ENCODE measurements at regions not wholly inside any gene's neighbourhood (a gene's known extent, or its start where the extent isn't known, plus 50 kb on each side); places are given as distances from the start of the nearest gene placed in this dataset.

- DNase-seq: no peak
Measured at GRCh38 chr21:27719226-27719625, 752.3 kb upstream of the ADAMTS5 start.

GRCh38 chr21:27715131-27715530 is 748.2 kb upstream of the ADAMTS5 start:
- DNase-seq: no peak

GRCh38 chr21:27713154-27714109 is 746.5 kb upstream of the ADAMTS5 start:
- no peak for DNase-seq

GRCh38 chr21:27704567-27705166 is 737.8 kb upstream of the ADAMTS5 start:
- no peak for DNase-seq

- DNase-seq: no peak
Measured at GRCh38 chr21:27703791-27704190, 736.9 kb upstream of the ADAMTS5 start.

GRCh38 chr21:27700974-27701614 is 734.2 kb upstream of the ADAMTS5 start:
- peak; percentile 72 for DNase-seq

GRCh38 chr21:27695246-27695645 is 728.4 kb upstream of the ADAMTS5 start:
- DNase-seq: no peak

GRCh38 chr21:27694667-27695066 is 727.8 kb upstream of the ADAMTS5 start:
- DNase-seq: no peak

- DNase-seq: no peak
Measured at GRCh38 chr21:27693376-27693775, 726.5 kb upstream of the ADAMTS5 start.

GRCh38 chr21:27691516-27691915 is 724.6 kb upstream of the ADAMTS5 start:
- no peak for DNase-seq

- no peak for DNase-seq
Measured at GRCh38 chr21:27691006-27691405, 724.1 kb upstream of the ADAMTS5 start.

- no peak for DNase-seq
Measured at GRCh38 chr21:27690426-27690825, 723.5 kb upstream of the ADAMTS5 start.

- no peak for DNase-seq
Measured at GRCh38 chr21:27688773-27689172, 721.9 kb upstream of the ADAMTS5 start.

- DNase-seq: no peak
Measured at GRCh38 chr21:27683292-27683691, 716.4 kb upstream of the ADAMTS5 start.

GRCh38 chr21:27681841-27682240 is 715.0 kb upstream of the ADAMTS5 start:
- no peak for DNase-seq

- DNase-seq: no peak
Measured at GRCh38 chr21:27681038-27681437, 714.1 kb upstream of the ADAMTS5 start.

GRCh38 chr21:27680181-27680580 is 713.3 kb upstream of the ADAMTS5 start:
- DNase-seq: no peak

- no peak for DNase-seq
Measured at GRCh38 chr21:27678511-27678910, 711.6 kb upstream of the ADAMTS5 start.

- no peak for DNase-seq
Measured at GRCh38 chr21:27677546-27677945, 710.7 kb upstream of the ADAMTS5 start.

GRCh38 chr21:27675306-27675705 is 708.4 kb upstream of the ADAMTS5 start:
- DNase-seq: no peak

- no peak for DNase-seq
Measured at GRCh38 chr21:27674041-27674615, 707.2 kb upstream of the ADAMTS5 start.

- DNase-seq: no peak
Measured at GRCh38 chr21:27673581-27673980, 706.7 kb upstream of the ADAMTS5 start.

GRCh38 chr21:27671207-27671606 is 704.3 kb upstream of the ADAMTS5 start:
- no peak for DNase-seq

All from amniotic stem cell (primary cell).